ENCODE measurements at regions not wholly inside any gene's neighbourhood (a gene's known extent, or its start where the extent isn't known, plus 50 kb on each side); places are given as distances from the start of the nearest gene placed in this dataset.

GRCh38 chr9:97747201-97747965, 50.2 kb upstream of the XPA start:
- DNase-seq (ENCODE audit: low spot score) = no peak

- DNase-seq (ENCODE audit: low spot score) = no peak
Measured at GRCh38 chr9:97748525-97748924, 51.4 kb upstream of the XPA start.

GRCh38 chr9:97749928-97750327, 52.8 kb upstream of the XPA start:
- DNase-seq (ENCODE audit: low spot score) = no peak

GRCh38 chr9:97751531-97751930, 54.4 kb upstream of the XPA start:
- no peak for DNase-seq (ENCODE audit: low spot score)

DNA sequence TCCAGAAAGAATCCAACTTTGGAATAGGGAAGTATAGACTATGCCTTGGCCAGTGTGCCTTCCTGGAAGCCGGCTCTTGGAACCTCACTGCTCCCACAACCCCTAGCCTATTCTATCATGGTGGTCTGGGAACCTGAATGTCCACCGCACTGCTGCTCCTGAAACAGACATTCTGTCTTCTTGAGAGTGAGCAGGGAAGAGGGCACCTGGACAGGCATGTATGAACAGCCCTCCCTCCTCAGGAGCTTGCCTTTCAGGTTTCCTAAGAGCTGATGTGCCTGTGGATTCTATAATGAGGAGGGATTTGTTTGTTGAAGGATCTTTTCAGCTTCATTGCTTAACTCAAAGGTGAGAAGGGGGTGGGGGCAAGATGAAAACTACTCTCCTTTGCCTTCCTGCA, 55.1 kb upstream of the XPA start:
- DNase-seq (ENCODE audit: low spot score) = no peak

- no peak for DNase-seq (ENCODE audit: low spot score)
Measured at GRCh38 chr9:97753364-97753763, 56.2 kb upstream of the XPA start.

GRCh38 chr9:97753975-97754374, 56.8 kb upstream of the XPA start:
- DNase-seq (ENCODE audit: low spot score) = no peak

- DNase-seq (ENCODE audit: low spot score) = no peak
Measured at GRCh38 chr9:97755618-97756267, 58.6 kb upstream of the XPA start.

DNA sequence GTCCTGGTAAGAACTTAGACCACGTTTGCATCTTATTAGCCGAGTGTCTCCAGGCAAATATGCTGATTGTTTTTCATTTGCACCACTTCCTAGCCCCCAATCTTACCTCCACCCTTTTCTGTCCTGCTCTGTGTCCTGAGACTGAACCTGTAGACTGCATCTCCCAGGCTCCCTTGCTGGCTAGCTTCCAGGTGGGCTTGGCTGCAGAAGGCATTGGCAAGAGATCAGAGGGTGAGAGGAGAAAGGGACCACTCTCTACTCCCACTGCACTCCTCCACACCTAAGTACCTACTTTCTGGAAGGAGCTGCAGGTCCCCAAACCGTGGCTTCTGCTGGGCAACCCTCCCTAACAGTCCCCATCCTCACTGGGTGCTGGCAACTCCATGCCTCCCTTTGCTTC, 59.9 kb upstream of the XPA start:
- DNase-seq (ENCODE audit: low spot score) = no peak

- DNase-seq (ENCODE audit: low spot score) = peak; percentile 3
Measured at GRCh38 chr9:97758334-97758916, 61.3 kb upstream of the XPA start.

DNA sequence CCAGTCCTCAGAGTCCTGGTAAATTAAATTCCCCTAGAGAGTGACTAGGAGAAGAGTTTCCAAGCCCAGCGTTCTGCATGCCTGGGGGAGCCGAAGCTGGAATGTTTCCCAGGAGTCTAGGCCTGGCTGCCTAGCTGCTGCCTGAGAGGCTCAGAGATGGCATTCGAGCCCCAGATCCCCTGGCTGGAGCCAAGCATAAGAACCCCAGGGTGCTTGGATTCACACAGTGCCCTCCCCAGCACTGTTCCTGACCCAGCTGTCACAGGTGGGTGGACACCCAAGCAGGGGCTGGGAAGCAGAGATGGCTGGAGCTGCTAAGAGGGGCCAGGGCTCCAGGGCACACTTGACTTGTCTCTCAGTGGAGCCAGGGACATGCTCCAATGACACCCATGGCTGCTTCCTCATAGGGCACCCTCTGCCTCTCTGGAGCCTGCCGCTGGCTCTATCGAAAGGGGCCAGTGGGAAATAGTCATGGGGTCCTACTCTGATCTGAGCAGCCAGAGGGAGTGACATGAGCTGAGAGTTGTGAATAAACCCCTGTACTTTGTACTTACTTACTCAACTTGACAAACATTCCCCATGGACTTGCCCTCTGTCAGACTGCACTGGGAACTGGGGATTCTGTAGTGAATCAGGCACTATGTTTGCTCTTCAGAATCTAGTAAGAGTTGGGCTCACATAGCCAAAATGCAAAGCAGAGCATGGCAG, 62.6 kb upstream of the XPA start:
- no peak for DNase-seq (ENCODE audit: low spot score)

GRCh38 chr9:97761056-97761598, 64.0 kb upstream of the XPA start:
- no peak for DNase-seq (ENCODE audit: low spot score)

- DNase-seq (ENCODE audit: low spot score) = no peak
Measured at GRCh38 chr9:97761879-97762278, 64.7 kb upstream of the XPA start.

DNA sequence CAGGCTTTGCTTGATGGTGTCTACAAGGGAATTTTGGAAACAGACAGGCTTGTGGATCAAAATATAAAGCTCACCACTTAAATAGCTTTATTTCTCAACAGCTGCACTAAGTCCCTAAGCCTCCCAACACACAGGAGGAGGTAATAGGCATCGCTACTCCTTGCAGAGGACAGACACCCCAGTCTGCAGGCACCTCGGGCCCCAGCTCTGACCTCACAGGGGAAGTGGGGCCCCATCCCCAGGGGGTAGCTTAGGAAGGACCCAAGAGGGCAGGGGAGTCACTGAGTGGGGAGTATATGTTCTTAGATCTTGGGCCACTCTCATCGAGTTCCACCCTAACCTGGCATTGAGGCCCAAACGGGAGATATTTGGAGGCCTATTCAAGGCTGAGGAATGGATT, 66.7 kb upstream of the XPA start:
- DNase-seq (ENCODE audit: low spot score) = no peak

GRCh38 chr9:97766092-97766491, 69.0 kb upstream of the XPA start:
- DNase-seq (ENCODE audit: low spot score) = peak; percentile 36

DNA sequence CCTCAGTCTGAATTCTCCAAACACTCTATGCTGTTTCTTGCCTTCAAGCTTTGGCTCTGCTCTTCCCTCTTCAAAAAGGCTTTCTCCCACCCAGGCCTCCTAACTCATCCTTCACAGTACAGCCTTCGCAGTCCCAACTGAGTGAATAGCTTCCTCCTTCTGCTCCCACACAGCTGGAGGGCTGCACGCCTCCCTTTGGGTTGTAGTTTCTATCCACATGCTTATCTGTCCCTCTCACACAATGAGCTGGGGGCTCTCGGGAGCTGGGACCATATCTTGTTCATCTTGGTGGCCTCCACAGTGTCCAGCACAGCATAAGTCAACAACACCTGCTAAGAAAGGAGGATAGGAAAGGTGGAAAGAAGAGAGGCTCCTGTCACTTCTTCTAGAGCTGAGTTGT, 69.5 kb upstream of the XPA start:
- no peak for DNase-seq (ENCODE audit: low spot score)

DNA sequence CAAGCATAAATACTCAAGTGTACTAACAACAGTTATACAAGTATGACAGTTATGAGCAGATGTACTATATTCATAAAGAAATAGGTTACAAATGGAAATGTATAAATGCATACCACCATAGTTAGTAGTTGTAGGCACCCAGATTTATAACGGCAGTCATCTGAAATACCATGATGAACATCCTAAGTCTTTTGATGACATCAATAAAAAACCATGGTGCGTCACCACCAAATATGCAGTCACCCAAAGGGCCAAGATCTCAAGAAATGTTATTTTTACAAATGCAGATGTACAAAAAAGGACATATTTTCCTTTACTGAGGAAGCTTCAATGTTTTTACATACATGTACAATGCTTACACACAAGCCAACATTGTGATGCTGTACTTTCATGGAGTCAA, 70.8 kb upstream of the XPA start:
- no peak for DNase-seq (ENCODE audit: low spot score)

DNA sequence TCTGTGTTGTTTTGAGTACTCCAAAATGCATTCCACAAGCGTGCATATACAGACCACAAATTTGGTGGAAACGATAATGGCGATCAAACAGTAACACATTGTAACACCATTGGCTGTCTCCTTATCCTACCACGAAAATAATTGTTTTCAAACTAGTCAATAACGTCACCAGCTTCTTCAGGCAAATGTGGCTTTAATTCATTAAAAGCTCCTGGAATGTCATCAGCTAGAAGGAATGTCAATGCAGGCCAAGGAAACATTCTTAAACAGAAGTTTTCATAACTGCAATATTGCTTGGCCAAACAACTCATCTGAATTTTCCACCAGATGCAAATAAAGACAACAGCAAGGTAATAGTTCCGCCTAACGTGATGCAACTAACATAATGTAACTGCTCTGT, 71.6 kb upstream of the XPA start:
- no peak for DNase-seq (ENCODE audit: low spot score)

DNA sequence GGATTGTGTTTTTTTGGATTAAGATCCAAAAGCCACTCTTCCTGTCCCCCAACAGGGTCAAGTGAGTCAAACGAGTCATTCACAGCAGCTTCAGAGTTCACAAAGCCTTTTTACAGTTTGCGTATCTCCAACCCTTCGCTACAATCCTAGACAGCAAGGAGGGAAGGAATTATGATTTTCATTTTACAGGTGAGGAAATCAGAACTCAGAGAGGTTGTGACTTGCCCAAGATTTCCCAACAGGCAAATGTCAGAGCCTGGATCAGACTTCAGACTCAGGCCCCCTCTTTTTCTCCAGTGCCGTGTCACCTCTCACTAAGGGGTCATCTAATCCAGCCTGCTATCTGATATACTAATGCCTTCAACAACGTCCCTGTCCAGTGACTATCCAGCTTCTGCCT, 72.1 kb upstream of the XPA start:
- DNase-seq (ENCODE audit: low spot score) = no peak

DNA sequence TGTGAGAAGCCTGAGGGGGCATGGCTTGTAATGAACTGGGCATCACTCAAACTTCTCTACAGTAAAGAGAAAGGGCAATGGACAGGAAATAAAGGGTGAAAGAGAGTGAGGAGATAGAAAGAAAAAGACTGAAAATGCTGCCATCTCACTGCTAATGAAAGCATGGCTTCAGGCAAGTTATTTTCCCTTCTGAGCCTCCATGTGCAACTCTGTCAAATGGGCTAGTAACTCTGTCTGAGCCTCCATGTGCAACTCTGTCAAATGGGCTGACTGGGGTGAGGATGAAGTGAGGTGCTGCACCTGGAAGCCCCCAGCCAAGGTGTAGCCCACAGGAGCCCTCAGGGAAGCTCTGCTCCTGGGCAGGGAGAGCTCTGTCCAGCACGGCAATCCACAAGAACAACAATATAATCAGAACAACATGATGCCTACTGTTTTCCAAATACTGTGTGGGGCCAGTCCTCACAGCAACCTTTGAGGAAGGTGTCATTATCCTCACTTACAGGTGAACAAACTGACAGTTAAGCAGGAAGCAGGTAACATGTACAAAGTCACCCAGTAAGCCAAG, 73.8 kb upstream of the XPA start:
- DNase-seq (ENCODE audit: low spot score) = no peak

DNA sequence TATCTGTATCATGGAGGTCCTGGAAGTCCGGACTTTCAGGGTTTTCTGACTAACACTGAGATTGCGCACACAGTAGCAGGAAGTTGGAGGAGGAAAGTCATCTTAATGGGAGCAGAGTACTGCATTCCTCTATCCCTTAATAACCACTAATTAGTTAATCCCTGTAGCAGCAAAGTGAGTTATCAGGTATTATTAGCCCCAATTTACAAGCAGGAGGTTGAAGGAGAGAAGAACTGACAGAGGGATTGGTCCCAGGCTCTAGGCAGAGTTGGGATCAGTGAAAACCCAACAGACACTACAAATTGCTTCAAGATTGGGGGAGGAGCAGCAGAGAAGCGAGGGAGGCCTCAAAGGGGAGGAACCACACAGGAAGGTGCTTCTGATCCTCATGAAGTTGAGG, 74.5 kb upstream of the XPA start:
- no peak for DNase-seq (ENCODE audit: low spot score)

DNA sequence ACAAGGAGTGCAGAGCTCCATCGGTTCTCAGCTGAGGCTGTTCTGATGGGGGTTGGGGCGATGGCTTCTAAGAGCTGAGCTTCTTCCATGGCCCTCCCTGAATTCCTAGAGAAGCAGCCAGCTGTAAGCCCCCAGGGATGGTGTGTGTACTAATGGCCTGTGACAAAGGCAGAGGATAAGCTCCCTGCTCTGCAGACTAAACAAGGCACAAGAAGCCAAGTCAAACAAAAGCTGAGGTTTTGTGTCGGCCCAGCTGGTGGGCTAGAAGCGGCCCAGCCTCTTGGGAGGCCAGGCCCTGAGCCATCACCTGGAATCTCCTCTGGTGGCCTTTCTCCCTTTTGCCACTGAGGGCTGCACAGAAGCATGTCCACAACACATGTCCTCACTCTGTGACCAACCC, 75.0 kb upstream of the XPA start:
- DNase-seq (ENCODE audit: low spot score) = no peak

Data from kidney tubule cell (primary cell).